ENCODE measurements at regions not wholly inside any gene's neighbourhood (a gene's known extent, or its start where the extent isn't known, plus 50 kb on each side); places are given as distances from the start of the nearest gene placed in this dataset.

DNA sequence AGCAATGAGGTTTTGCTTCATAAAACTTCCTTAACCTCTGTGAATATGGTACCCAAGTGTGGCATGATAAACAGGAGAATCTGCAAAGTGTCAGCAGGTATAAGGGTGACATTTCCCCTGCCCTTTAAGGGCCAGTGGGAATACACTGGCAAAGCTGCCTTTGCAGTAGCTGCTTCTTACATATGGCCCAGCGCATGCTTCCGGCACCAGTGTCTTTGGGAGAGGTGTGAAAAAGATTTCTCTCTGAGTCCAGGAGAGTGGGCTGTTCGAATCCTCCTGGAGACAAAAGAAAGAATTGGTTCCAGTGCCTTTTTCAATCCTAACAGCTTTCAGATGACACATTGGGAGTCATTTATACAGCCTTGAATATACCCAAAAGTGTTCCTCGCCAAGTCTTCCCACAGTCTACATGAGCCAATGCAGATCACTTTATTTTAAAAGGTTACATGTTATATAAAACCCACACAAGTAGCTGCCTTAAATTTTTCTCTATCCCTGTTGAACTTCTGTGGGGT lies 437.7 kb downstream of the PRKD1 start:
- no peak overlapping the region for H3K9ac ChIP-seq (ENCODE audit: low read length)
- TF ChIP-seq, protein P1, sequence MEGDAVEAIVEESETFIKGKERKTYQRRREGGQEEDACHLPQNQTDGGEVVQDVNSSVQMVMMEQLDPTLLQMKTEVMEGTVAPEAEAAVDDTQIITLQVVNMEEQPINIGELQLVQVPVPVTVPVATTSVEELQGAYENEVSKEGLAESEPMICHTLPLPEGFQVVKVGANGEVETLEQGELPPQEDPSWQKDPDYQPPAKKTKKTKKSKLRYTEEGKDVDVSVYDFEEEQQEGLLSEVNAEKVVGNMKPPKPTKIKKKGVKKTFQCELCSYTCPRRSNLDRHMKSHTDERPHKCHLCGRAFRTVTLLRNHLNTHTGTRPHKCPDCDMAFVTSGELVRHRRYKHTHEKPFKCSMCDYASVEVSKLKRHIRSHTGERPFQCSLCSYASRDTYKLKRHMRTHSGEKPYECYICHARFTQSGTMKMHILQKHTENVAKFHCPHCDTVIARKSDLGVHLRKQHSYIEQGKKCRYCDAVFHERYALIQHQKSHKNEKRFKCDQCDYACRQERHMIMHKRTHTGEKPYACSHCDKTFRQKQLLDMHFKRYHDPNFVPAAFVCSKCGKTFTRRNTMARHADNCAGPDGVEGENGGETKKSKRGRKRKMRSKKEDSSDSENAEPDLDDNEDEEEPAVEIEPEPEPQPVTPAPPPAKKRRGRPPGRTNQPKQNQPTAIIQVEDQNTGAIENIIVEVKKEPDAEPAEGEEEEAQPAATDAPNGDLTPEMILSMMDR (IDR thresholded peaks at IDR 0.05; ENCODE audit: low read depth, low read length): no peak

DNA sequence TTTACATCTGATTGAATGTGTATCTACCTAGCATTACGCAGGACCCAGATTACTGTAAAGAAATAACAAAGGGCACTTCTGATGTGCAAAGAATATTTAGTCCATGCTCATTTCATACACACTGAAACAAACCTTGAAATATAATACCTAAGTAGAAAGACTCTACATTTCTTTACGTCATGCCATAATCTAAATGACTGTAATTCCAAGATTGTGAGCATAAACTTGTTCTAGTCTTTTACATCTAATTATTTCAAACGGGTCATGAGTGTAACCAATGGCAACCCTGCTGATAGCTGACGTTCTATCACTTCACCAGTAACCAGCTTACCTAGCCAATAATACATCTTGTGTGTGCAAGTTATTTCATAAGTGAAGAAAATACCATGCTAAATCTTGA lies 433.8 kb downstream of the PRKD1 start:
- no peak overlapping the region for H3K9ac ChIP-seq (ENCODE audit: low read length)
- no peaks in the 10 kb centered on the region for H4K20me1 ChIP-seq (ENCODE audit: insufficient read depth, low read length)
- H3K27me3 ChIP-seq (ENCODE audit: low read depth, low read length): no peaks in the 10 kb centered on the region
- H3K9me3 ChIP-seq (ENCODE audit: insufficient read depth, low read length): no peaks in the 10 kb centered on the region
- H2AFZ ChIP-seq (ENCODE audit: low read depth, low read length): no peak overlapping the region
- H3K27ac ChIP-seq (ENCODE audit: low read length): no peak overlapping the region
- no peak overlapping the region for H3K4me2 ChIP-seq (ENCODE audit: low read length)
- H3K79me2 ChIP-seq (ENCODE audit: low read length): no peaks in the 10 kb centered on the region
- H3K36me3 ChIP-seq (replicated peaks; ENCODE audit: low read depth, low read length): no peaks in the 10 kb centered on the region
- no peaks in the 10 kb centered on the region for H3K4me1 ChIP-seq (ENCODE audit: low read length)
- TF ChIP-seq EZH2phosphoT487 (IDR thresholded peaks at IDR 0.05; ENCODE audit: low read depth): no peak
- TF ChIP-seq, protein P1 (IDR thresholded peaks at IDR 0.05; ENCODE audit: low read depth, low read length): no peak
- H3K4me3 ChIP-seq (ENCODE audit: low read length): no peak overlapping the region

More for the DNA sequence above, 437.7 kb downstream of the PRKD1 start:
- H3K9me3 ChIP-seq (ENCODE audit: insufficient read depth, low read length): no peaks in the 10 kb centered on the region
- H3K79me2 ChIP-seq (ENCODE audit: low read length): no peaks in the 10 kb centered on the region
- H4K20me1 ChIP-seq (ENCODE audit: insufficient read depth, low read length): no peaks in the 10 kb centered on the region
- no peak overlapping the region for H3K4me2 ChIP-seq (ENCODE audit: low read length)
- H3K27me3 ChIP-seq (ENCODE audit: low read depth, low read length): no peaks in the 10 kb centered on the region
- no peak overlapping the region for H3K27ac ChIP-seq (ENCODE audit: low read length)
- H2AFZ ChIP-seq (ENCODE audit: low read depth, low read length): no peak overlapping the region
- H3K4me1 ChIP-seq (ENCODE audit: low read length): no peaks in the 10 kb centered on the region
- no peaks in the 10 kb centered on the region for H3K36me3 ChIP-seq (replicated peaks; ENCODE audit: low read depth, low read length)
- H3K4me3 ChIP-seq (ENCODE audit: low read length): no peak overlapping the region

GRCh38 chr14:29494312-29494711 lies 433.3 kb downstream of the PRKD1 start:
- no peak overlapping the region for H3K9ac ChIP-seq (ENCODE audit: low read length)
- H4K20me1 ChIP-seq (ENCODE audit: insufficient read depth, low read length): no peaks in the 10 kb centered on the region
- no peaks in the 10 kb centered on the region for H3K9me3 ChIP-seq (ENCODE audit: insufficient read depth, low read length)
- H3K79me2 ChIP-seq (ENCODE audit: low read length): no peaks in the 10 kb centered on the region
- H3K4me2 ChIP-seq (ENCODE audit: low read length): no peak overlapping the region
- H3K27me3 ChIP-seq (ENCODE audit: low read depth, low read length): no peaks in the 10 kb centered on the region
- no peaks in the 10 kb centered on the region for H3K4me1 ChIP-seq (ENCODE audit: low read length)
- no peak overlapping the region for H2AFZ ChIP-seq (ENCODE audit: low read depth, low read length)
- no peak overlapping the region for H3K4me3 ChIP-seq (ENCODE audit: low read length)
- H3K27ac ChIP-seq (ENCODE audit: low read length): no peak overlapping the region
- TF ChIP-seq, protein P1 (IDR thresholded peaks at IDR 0.05; ENCODE audit: low read depth, low read length): no peak
- no peak for TF ChIP-seq EZH2phosphoT487 (IDR thresholded peaks at IDR 0.05; ENCODE audit: low read depth)
- H3K36me3 ChIP-seq (replicated peaks; ENCODE audit: low read depth, low read length): no peaks in the 10 kb centered on the region

GRCh38 chr14:29503903-29504302 lies 423.7 kb downstream of the PRKD1 start:
- Histone ChIP-seq H3K9me3 (ENCODE audit: insufficient read depth, low read length) (no peaks in the 10 kb centered on the region), H2AFZ (ENCODE audit: low read depth, low read length) (no peak overlapping the region), H3K79me2 (ENCODE audit: low read length) (no peaks in the 10 kb centered on the region), H3K9ac (ENCODE audit: low read length) (no peak overlapping the region), H4K20me1 (ENCODE audit: insufficient read depth, low read length) (no peaks in the 10 kb centered on the region), H3K4me3 (ENCODE audit: low read length) (no peak overlapping the region), H3K4me2 (ENCODE audit: low read length) (no peak overlapping the region), H3K27me3 (ENCODE audit: low read depth, low read length) (no peaks in the 10 kb centered on the region), H3K36me3 (replicated peaks; ENCODE audit: low read depth, low read length) (no peaks in the 10 kb centered on the region), H3K4me1 (ENCODE audit: low read length) (no peaks in the 10 kb centered on the region), H3K27ac (ENCODE audit: low read length) (no peak overlapping the region)
- TF ChIP-seq, protein P1 (IDR thresholded peaks at IDR 0.05; ENCODE audit: low read depth, low read length): no peak
- no peak for TF ChIP-seq EZH2phosphoT487 (IDR thresholded peaks at IDR 0.05; ENCODE audit: low read depth)

Data from OCI-LY3 (cell line).